Heart right ventricle (tissue), 16 donors: ENCODE measurements at regions not wholly inside any gene's neighbourhood (a gene's known extent, or its start where the extent isn't known, plus 50 kb on each side); places are given as distances from the start of the nearest gene placed in this dataset.

Experiments
- ATAC-seq, 8 donors: fragments of 200-7000 bp; cut with Tn5 transposase; one replicate each; pipeline ENCODE4 v1.9.1; 2020; ENCODE audit warnings: mild to moderate bottlenecking in 8 of 8, moderate library complexity in 8 of 8, moderate number of reproducible peaks in 1 of 8
- DNase-seq, 2 donors: peaks; one replicate each; pipeline ENCODE4 v3.0.0-alpha.2; 2020
- H3K27ac ChIP-seq, 10 donors: fragments of 200-600 bp; sonication (generic) in 2 of 10; one replicate each; pipeline versions ENCODE4 v1.5.0 to v1.8.0; 2020 to 2022; ENCODE audit warnings: mild to moderate bottlenecking in 3 of 10
- H3K27me3 ChIP-seq, 7 donors: fragments of 200-600 bp; one replicate each; pipeline ENCODE4 v1.8.0; 2021 to 2022; ENCODE audit warnings: mild to moderate bottlenecking in 2 of 7
- H3K36me3 ChIP-seq, 9 donors: fragments of 200-600 bp; sonication (generic) in 1 of 9; one replicate each; pipeline versions ENCODE4 v1.5.0 to v1.8.0; 2020 to 2022; ENCODE audit warnings: mild to moderate bottlenecking in 2 of 9
- H3K4me1 ChIP-seq, 9 donors: fragments of 200-600 bp; sonication (generic) in 1 of 9; one replicate each; pipeline versions ENCODE4 v1.5.0 to v1.8.0; 2020 to 2022; ENCODE audit warnings: mild to moderate bottlenecking in 4 of 9
- H3K4me3 ChIP-seq, 10 donors: fragments of 200-600 bp; sonication (generic) in 2 of 10; one replicate each; pipeline versions ENCODE4 v1.5.0 to v1.8.0; 2020 to 2022; ENCODE audit warnings: mild to moderate bottlenecking in 7 of 10, moderate library complexity in 2 of 10
- H3K9me3 ChIP-seq, 11 donors: fragments of 200-600 bp in 10 of 11; sonication (generic) in 2 of 11; one replicate each; pipeline versions ENCODE4 v1.5.0 to v1.8.0; 2013 to 2022; ENCODE audit warnings: mild to moderate bottlenecking in 2 of 11, control low read depth in 1 of 11, moderate library complexity in 1 of 11
- CTCF ChIP-seq, 9 donors: fragments of 200-600 bp; sonication (generic) in 2 of 9; IDR thresholded peaks; one replicate each; pipeline versions ENCODE4 v1.5.0 to v1.8.0; 2021 to 2022; ENCODE audit warnings: antibody characterized with exemption in 9 of 9, mild to moderate bottlenecking in 5 of 9, moderate library complexity in 1 of 9
- WGBS, 2 donors: extraction: QIAGEN DNeasy Blood & Tissue Kit; methylation state at CpG; one replicate each; pipeline ENCODE4 v1.1.7; 2013; ENCODE audit warnings: inconsistent platforms in 1 of 2; 5-methylcytosine and 5-hydroxymethylcytosine counted together
- intact Hi-C, 10 donors: fragments of 100-400 bp; cut with DNase I; formaldehyde crosslinking; loops; one replicate each; pipeline versions ENCODE4 v1.11.1 to v1.14.2; 2022
- donor health status: Arrhythmogenic right ventricular cardiomyopathy.
- donor health status: ischemic (EF 13 %, LVEDD 7.1; RV severe dilation, severe dysfunction).
- donor health status: healthy with polysubstance abuse.
- donor health status: DM: no; HTN: yes; CAD: no.
- donor health status: DM: no; HTN: no; CAD: no.
- donor health status: ischemic (EF 25% LVEDD 6.9; RV normal size, moderate dysfunction).
- donor health status: ischemic (EF 25% LVEDD 5.7; RV mildly dilated, moderate dysfunction).
- donor health status: healthy.
- donor health status: DM: yes; HTN: yes; CAD: no.
- donor health status: Ischemic cardiomyopathy.
- donor health status: ischemic (EF 35%, LVEDD 5.7; RV mildly dilated, moderate dysfunction).
- donor health status: nonischemic (EF 11% LVEDD 7.7; RV severe dilation, severe dysfunction).
- donor health status: DM: yes; HTN: yes; CAD: no.
- donor health status: PGD.
- donor health status: ischemic (EF 29% LVEDD 5.4; RV normal size, mild dysfunction).
- donor health status: nonischemic (EF 23%, LVEDD 6.1; RV moderate dilation, normal function).

- TF ChIP-seq CTCF (IDR thresholded peaks at IDR 0.05), result no peak
- no peak for ATAC-seq
- Histone ChIP-seq H3K4me1 (peaks cover 0 to 46% (median 36%) of the 10 kb centered on the region in 9 donors), H3K4me3 (no peak overlapping the region), H3K36me3 (no peaks in the 10 kb centered on the region), H3K27me3 (no peaks in the 10 kb centered on the region), H3K27ac (peak overlapping the region in 6 of 10 donors; percentile 20 to 71 (median 55)), H3K9me3 (no peaks in the 10 kb centered on the region)
- WGBS, 2 donors, result 51 to 53% methylated on average over 5 of the region's 5 CpGs
- intact Hi-C loops, result loop anchor here in 3 of 10 donors (5.0 to 10.0 kb wide), 2 partner anchors 606 to 609 kb away; partner anchors contain the start of gene CITED2 (in 2 of the 3)
- DNase-seq, result no peak
These were observed 609.3 kb upstream of the CITED2 start for GRCh38 chr6:139983555-139984276.

GRCh38 chr6:139982652-139983295, 608.3 kb upstream of the CITED2 start:
- Histone ChIP-seq H3K9me3 (no peaks in the 10 kb centered on the region), H3K27ac (peak overlapping the region in 6 of 10 donors; percentile 20 to 71 (median 55)), H3K4me1 (peaks cover 0 to 56% (median 42%) of the 10 kb centered on the region in 9 donors), H3K36me3 (no peaks in the 10 kb centered on the region), H3K27me3 (no peaks in the 10 kb centered on the region), H3K4me3 (no peak overlapping the region)
- intact Hi-C loops, result loop anchor here in 3 of 10 donors (5.0 to 10.0 kb wide), 2 partner anchors 605 to 608 kb away; partner anchors contain the start of gene CITED2 (in 2 of the 3)
- ATAC-seq, result peak in 3 of 8 donors; percentile 29 to 36 (median 30)
- no peak for TF ChIP-seq CTCF (IDR thresholded peaks at IDR 0.05)
- WGBS, 2 donors, result 44 to 45% methylated on average over 4 of the region's 4 CpGs
- DNase-seq, result no peak

- WGBS, 2 donors, result 3 to 12% methylated on average over 1 of the region's 1 CpG
- H3K4me3 ChIP-seq, result peak overlapping the region in 1 of 10 donors; percentile 1
- H3K9me3 ChIP-seq, result no peaks in the 10 kb centered on the region
- H3K27ac ChIP-seq, result peak overlapping the region in 8 of 10 donors; percentile 0 to 71 (median 50)
- ATAC-seq, result no peak
- peaks cover 0 to 56% (median 42%) of the 10 kb centered on the region in 9 donors for H3K4me1 ChIP-seq
- DNase-seq, result no peak
- no peaks in the 10 kb centered on the region for H3K27me3 ChIP-seq
- no peaks in the 10 kb centered on the region for H3K36me3 ChIP-seq
- intact Hi-C loops, result loop anchor here in 3 of 10 donors (5.0 to 10.0 kb wide), 2 partner anchors 605 to 607 kb away; partner anchors contain the start of gene CITED2 (in 2 of the 3)
- no peak for TF ChIP-seq CTCF (IDR thresholded peaks at IDR 0.05)
These were observed 607.7 kb upstream of the CITED2 start for GRCh38 chr6:139982195-139982594.

GRCh38 chr6:139981768-139982181, 607.3 kb upstream of the CITED2 start:
- ATAC-seq, result peak; percentile 41 to 74 (median 59)

More at GRCh38 chr6:139981768-139982181, 607.3 kb upstream of the CITED2 start:
- Histone ChIP-seq H3K4me1 (peaks cover 0 to 56% (median 42%) of the 10 kb centered on the region in 9 donors), H3K36me3 (no peaks in the 10 kb centered on the region), H3K27me3 (no peaks in the 10 kb centered on the region), H3K4me3 (peak overlapping the region in 1 of 10 donors; percentile 1), H3K27ac (peak overlapping the region in 8 of 10 donors; percentile 0 to 71 (median 50)), H3K9me3 (no peaks in the 10 kb centered on the region)
- peak in 1 of 2 donors; percentile 40 for DNase-seq
- no peak for TF ChIP-seq CTCF (IDR thresholded peaks at IDR 0.05)
- 2 to 7% methylated on average over 5 of the region's 5 CpGs for WGBS, 2 donors
- intact Hi-C loops, result loop anchor here in 3 of 10 donors (5.0 to 10.0 kb wide), 2 partner anchors 604 to 607 kb away; partner anchors contain the start of gene CITED2 (in 2 of the 3)
